Fibroblast of peridontal ligament (primary cell): ENCODE measurements at regions not wholly inside any gene's neighbourhood (a gene's known extent, or its start where the extent isn't known, plus 50 kb on each side); places are given as distances from the start of the nearest gene placed in this dataset.
"Not testable (repeated sequence)": the region's sequence is repeated elsewhere in the genome, so short reads cannot be mapped to it uniquely, and the experiment has no call there.

Source experiments
- DNase-seq: peaks from one replicate; pipeline ENCODE4 v3.0.0-alpha.2; 2010; ENCODE audit errors: extremely low read depth

GRCh38 chr21:17397703-17398102 is 115.1 kb upstream of the CXADR start:
- no peak for DNase-seq

DNA sequence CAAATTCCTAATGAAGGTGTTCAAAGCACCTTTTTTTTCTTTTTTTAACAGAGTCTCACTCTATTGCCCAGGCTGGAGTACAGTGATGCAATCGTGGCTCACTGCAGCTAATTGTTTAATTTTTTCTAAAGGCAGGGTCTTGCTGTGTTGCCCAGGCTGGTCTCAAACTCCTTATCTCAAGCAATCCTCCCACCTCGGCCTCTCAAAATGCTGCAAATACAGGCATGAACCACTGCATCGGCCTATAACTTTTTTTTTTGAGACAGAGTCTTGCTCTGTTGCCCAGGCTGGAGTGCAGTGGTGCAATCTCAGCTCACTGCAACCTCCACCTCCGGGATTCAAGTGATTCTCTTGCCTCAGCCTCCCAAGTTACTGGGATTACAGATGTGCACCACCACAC is 113.9 kb upstream of the CXADR start:
- not testable (repeated sequence) for DNase-seq

DNA sequence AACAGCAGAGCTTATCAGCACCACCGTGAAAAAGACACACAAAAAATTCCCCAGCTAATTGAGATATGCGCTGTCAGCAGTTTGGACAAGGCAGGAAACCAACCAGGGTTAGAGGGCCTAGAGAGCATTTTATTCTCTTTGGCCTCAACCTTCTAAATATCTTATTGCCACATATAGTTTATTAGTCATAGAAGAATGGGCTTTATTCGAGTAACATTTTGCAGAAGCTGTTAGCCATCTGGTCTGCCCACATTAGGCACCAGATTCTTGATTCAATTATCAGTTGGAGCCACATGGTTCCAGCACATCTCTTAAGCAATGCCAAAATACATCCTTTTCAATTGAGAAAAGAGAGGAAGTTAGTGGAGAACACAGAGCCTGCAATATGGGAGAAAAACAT is 109.9 kb upstream of the CXADR start:
- DNase-seq = peak; percentile 38

GRCh38 chr21:17406202-17406601 is 106.6 kb upstream of the CXADR start:
- DNase-seq = no peak

- no peak for DNase-seq
Observed at GRCh38 chr21:17414766-17415165, 98.1 kb upstream of the CXADR start.

DNA sequence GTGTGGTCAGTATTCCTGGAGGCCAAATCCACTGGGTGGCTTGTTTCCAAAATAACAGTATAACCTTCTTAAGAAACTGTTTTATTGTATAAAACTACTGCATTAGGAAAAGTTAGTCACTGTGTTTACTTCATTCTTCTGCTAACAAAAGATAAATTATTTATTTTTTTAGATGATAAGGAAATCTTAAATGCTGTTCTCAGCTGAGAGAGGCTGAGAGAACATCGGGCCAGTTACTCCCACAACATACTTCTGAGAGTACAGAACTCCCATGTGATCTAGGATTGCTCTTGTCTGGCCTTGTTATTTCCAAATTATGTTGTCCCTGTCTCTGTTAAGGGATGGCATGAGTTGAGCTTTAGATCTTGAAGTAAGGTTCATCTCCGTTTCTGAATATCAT is 96.7 kb upstream of the CXADR start:
- DNase-seq = no peak

DNA sequence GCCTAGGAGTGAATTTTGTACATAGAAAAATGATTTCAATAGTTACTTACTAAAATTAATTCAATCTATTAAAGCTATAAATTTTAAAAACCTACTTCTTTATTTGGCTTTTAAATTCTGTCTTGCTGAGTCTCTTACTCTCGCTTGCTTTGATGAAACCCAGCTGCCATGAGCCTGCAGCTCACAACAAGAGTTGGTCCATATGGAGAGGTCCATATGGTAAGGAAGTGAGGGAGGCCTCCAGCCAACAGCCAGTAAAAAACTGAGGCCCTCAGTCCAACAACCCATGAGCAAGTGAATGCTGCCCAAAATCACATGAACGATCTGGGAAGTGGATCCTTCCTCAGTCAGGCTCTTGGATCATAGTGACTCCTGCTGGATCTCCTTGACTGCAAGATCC is 89.9 kb upstream of the CXADR start:
- DNase-seq = no peak

- no peak for DNase-seq
Observed at GRCh38 chr21:17427157-17427556, 85.7 kb upstream of the CXADR start.

GRCh38 chr21:17427831-17428483 is 84.9 kb upstream of the CXADR start:
- DNase-seq = no peak

GRCh38 chr21:17428484-17428869 is 84.4 kb upstream of the CXADR start:
- DNase-seq = no peak

DNA sequence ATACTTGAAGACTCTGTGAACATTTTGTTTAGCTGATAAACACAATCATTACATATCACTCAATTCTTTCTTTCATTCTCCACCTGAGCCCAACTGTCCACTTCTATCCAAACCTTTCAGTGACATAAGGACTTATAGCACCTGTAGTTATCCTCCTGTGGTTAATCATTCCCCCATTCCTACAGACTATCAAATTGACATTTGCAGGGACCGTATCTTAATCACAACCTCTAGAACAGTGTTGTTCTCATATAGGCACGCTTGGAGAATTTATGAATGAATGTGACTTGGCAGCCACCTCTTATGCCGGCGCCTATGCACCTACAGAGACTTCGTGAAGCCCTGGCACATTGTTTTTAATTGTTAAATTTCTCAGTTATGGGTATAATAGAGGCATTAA is 83.9 kb upstream of the CXADR start:
- no peak for DNase-seq

DNA sequence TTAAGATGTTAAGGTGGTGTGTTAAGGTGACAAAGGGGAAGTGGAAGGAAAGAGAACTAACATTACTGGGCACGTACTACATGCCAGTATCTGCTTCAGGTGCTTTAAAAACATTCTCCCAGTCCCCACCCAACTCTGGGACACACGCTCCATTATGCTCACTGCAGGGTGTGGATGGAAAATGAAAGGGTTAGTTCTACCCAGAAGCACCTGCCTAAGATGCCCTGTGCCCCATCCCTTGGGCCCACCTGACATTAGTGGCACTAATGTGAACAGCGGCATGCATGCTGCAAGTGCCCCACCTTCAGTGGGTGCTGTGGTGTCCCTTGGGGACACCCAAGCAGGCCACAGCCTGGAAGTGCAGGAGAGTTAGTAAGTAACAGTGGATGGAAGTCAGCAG is 82.9 kb upstream of the CXADR start:
- no peak for DNase-seq

DNA sequence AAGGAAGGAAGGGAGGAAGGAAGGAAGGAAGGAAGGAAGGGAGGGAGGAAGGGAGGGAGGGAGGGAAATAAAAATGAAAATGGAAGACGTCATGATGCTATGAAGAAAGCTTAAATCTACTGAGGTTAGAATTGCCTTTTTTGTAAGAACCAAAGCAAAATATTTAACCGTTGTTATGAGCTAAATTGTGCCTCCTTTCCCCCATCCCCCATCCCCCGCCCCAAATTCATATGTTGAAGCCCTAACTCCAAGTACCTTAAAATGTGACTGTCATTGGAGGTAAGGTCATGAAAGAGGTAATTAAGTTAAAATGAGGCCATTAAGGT is 80.1 kb upstream of the CXADR start:
- DNase-seq = no peak

GRCh38 chr21:17433730-17434129 is 79.1 kb upstream of the CXADR start:
- DNase-seq = no peak

- no peak for DNase-seq
Observed at GRCh38 chr21:17435565-17436543, 77.0 kb upstream of the CXADR start.

GRCh38 chr21:17436626-17437111 is 76.2 kb upstream of the CXADR start:
- DNase-seq = peak; percentile 34

DNA sequence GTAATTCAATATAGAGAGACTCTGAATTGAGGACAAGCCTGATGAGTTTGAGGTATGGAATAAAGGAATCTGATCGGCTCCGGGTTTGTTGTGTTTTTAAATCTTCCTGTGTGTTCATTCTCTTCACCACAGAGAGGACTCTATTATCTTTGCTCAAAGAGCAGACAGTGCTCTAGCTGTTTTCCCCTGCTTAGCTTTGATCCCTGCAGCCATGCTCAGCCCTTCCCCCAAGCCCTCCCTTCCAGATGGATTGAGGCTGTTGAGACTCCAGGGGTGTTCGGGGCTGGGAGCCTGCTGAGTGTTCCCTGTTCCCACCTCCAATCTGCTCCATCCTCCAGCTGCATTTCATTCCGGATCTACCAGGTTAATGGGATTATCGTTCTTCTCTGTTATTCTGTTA is 74.2 kb upstream of the CXADR start:
- no peak for DNase-seq

- DNase-seq = no peak
Observed at GRCh38 chr21:17440969-17441368, 71.9 kb upstream of the CXADR start.

DNA sequence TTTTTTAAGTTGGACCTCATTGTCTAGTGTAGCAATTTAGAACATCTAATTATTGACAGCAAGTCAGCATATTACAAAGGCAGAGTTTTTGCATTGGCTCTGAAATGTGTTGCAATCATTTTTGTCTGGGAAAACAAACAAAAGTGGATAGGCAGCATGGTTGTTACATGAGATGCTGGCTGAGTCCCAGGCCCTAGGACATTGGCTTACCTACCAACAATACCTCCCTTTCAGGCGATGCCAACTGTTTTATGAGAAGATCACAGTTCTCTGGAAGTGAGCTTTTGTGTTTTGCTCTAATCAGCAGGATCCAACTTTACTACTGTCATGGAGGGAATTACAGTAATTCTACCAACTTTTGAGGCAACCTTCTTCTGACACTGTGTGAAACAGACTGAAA is 71.5 kb upstream of the CXADR start:
- DNase-seq = peak; percentile 48

DNA sequence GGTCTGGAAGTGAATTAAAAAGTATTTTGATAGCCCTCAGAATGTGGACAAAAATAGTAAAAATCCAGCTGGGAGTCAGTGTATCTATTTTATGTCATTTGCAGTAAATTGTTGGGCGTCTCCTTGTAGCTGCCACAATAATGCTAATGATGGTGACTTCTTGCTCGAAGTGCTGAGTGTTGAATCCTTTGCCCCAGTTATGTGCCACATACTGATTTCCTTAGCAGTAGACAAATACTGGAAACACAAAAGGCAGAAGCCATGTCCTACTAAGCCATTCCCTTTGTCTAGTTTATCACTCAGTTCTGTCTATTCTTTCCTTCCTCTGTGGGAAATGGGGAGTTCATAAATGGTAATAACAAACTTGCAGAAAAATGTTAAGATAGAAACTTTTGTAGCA is 70.7 kb upstream of the CXADR start:
- no peak for DNase-seq

GRCh38 chr21:17444828-17445227 is 68.0 kb upstream of the CXADR start:
- no peak for DNase-seq

GRCh38 chr21:17446737-17447136 is 66.1 kb upstream of the CXADR start:
- DNase-seq = peak; percentile 20

DNA sequence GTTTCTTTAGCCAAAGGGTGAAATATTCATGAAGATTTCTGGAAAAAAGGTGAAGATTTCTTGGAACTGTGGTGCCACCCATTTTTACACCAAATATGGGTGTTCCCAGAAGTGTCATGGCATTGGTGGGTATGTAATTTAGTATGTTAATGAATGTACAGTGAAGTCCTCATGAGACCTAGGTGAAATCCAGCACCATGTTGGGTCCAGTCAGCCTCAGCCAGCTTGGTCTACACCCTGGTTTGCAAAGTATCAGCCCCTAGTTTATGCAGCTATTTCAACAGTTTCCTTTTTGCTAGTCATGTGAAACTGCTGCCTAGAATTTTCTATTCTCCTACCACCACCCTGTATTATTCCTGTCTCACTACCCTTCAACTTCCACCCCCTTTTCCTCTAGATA is 63.1 kb upstream of the CXADR start:
- no peak for DNase-seq
